ENCODE measurements at regions not wholly inside any gene's neighbourhood (a gene's known extent, or its start where the extent isn't known, plus 50 kb on each side); places are given as distances from the start of the nearest gene placed in this dataset.
A peak's percentile ranks its signal among the peaks of the same experiment; 100 is the strongest.

GRCh38 chr1:234884701-234885100 is 243.9 kb downstream of the TOMM20 start:
- DNase-seq (ENCODE audit: low read depth in 2 of 2), result no peak

DNA sequence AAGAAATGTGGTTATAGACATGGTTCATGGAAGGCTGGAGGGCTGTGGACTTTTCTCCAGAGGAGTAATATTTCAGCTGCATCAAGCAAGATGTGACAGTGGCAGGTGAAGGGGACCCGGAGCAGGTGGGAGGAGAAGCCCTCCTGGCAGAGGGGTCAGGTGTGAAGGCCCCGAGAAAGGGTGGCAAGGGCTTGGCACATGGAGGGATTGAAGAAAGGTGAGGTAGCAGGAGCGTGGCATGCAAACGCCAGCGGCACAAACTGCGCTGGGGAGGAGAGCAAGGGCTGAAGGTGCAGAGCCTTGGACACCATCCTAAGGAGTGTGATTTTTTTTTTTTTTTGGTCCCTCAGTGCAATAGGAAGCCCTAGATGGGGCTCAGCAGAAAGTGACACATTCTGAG is 244.6 kb downstream of the TOMM20 start:
- DNase-seq (ENCODE audit: low read depth in 2 of 2), result no peak

DNA sequence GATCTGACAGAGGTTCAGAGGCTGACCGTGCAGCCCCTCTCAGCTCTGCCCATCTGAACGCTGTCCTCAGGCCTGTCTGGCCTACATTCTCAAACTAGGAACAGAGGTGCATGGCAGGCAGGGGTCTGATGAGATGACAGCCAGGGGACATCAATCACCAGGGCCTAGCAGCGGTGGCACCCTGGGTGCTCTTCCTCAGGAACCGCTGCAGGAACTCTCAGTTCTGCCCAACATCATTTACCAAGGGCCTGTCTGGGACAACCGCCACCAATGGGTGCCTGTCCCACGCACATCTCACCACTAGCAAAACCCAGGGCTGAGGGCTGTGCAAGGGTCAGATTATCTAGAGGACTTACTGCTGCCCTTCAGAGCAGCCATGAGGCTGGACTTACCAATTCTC is 245.7 kb downstream of the TOMM20 start:
- no peak for DNase-seq (ENCODE audit: low read depth in 2 of 2)

DNA sequence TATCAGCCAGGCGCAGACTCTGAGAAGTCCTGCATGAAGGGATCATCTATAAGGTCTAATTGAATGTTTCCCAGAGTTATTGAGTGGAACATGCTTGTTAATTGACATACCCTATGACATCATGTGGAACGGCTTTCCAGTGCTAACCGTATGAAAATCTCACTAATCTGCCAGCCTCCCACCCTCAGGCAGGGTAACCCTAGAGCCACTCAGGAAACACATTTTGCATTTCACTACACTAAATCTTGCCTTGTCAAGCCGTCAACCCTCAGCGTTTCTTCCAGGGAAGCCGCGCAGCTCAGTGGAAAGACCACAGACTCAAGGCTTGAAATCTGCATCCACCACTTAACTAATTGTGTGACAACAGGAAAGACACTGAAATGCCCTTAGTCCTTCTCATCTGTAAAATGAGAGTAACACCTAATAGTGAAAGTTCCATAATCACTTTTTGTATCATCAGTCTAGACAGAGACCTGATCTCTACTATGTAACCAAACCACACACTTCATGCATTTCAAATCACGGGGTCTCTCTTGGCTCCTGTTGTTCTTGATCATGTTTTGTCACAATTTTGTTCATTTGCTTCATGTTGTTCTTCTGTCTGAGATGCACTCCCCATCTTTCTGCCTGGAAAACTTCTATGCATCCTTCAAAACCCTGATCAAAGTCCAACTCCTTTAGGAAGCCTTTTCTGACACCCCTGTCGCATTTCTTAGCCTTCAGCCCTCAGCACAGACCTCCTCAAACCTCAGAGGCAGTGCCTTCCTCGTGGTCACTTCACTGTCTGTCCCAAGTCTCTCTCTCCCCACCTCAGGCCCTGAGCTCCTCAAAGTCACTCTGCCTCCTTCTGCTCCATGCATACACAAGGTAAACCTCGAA is 246.5 kb downstream of the TOMM20 start:
- DNase-seq (ENCODE audit: low read depth in 2 of 2), result peak in 1 of 2 experiments; percentile 20

DNA sequence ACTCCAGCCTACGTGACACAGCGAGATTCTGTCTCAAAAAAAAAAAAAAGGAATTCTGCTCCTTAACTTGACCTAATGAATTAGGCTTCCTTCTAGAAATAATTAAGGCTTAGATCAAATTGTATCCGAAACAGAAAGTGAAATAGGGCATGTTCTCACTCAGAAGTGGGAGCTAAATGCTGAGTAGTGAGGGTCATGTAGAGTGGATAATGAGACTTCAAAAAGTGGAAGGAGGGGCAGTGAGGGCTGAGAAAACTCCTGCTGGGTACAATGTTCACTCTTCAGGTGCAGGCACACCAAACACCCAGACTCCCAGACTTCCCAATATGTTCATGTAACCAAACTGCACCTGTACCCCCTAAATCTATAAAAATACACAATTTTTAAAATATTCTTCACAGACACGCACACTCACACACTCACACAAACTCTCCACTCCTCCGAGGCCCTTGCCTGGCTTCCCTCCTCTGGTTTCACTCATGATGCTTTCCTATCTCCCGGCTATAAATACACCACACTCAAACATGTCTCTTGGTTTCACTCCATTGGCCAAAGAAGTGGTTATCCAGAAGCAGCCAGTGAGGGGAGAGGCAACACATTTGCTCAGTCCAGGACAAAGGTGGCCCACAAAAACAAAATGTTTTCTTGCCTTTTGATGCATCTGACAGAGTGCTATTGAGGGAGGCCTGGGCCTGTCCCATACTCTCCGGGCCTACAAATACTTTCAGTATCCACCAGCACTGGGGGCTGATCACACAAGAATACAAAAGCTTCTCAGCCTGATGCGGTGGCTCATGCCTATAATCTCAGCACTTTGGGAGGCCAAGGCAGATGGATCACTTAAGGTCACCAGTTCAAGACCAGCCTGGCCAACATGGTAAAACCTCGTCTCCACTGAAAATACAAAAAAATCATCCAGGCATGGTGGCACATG is 249.2 kb downstream of the TOMM20 start:
- no peak for DNase-seq (ENCODE audit: low read depth in 2 of 2)

DNA sequence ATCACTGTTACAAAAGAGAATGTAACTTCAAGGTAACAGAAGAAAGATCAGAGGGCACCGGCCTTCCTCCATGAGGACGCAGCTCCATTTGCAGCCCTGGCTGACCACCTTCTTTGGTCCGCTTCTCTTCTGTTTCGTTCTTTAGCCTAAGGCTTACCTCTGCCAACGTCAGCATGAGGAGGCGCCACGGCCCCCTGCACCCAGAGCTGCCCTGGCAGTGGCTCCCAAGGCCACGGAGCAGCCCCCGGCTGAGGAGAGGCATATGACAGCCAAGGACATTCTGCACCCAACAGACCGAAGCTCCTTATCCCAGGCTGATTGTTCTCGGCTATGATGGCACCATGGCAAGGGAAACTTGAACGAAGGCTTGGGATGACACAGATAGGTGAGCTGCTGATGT is 250.3 kb downstream of the TOMM20 start:
- DNase-seq (ENCODE audit: low read depth in 2 of 2), result no peak

DNA sequence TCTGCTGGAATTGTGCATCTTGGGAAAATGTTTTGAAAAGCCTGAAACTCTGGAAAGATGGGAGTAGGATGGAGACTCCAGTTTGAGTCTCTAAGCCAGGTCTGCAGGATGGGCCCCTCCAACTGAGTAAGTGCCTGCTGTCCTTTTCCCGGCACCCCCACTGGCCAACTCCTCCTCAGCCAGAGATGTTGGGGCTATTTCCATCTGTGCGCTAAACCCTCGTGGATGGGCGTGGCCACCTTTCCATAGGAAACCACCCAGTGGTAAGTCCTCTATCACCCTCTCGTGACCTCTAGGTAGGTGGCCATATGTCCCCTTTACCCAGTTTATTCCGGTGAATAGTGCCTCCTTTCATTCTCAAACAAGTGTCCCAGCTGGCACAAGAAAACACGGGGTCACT is 250.9 kb downstream of the TOMM20 start:
- no peak for DNase-seq (ENCODE audit: low read depth in 2 of 2)

GRCh38 chr1:234875953-234876855 is 252.4 kb downstream of the TOMM20 start:
- peak in 1 of 2 experiments; percentile 32 for DNase-seq (ENCODE audit: low read depth in 2 of 2)

- no peak for DNase-seq (ENCODE audit: low read depth in 2 of 2)
Measured at GRCh38 chr1:234875328-234875952, 253.2 kb downstream of the TOMM20 start.

DNA sequence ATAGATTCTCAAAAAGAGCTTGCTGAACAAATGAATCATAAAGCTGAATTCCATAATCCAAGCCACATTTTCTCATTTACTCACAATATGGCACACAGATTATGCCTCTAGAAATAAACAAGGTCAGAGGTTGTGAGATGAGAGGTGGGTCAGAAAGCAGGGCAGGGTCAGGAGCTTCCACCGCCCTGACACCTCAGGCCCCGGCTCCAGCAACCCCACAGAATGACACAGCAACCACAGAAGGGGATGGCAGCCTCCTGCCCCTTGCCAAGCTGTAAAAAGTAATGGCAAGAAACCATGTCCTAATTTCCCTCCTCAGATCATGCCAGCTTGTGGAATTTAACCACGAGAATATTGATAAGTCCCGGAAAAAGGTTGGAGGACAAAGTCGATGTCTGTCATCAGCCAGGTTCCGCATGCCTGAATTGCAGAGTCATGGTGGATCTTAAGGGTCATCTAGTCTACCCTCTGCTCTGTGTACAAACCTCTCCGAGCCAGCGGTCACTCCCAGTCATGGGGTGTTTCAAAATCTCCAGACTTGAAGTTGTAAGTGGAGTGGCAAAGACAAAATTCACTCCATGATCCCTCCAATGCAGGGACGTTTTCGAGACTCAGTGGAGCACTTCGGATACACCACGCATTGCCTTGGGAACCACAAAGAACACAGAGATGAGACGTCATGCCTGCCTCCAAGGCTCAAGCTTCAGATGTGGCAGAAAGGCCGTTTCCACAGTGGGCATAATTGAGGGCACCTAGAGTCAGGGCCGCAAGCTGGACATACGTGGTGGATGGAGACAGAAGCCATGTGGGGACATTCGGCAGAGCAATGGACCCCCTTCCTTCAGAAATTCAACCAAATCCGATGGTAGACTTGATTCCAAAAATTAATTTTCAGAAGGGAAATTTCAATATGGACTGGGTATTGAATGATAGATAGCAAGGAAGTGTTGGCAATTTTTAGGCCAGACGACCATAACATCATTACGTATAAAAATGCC is 254.0 kb downstream of the TOMM20 start:
- no peak for DNase-seq (ENCODE audit: low read depth in 2 of 2)

DNA sequence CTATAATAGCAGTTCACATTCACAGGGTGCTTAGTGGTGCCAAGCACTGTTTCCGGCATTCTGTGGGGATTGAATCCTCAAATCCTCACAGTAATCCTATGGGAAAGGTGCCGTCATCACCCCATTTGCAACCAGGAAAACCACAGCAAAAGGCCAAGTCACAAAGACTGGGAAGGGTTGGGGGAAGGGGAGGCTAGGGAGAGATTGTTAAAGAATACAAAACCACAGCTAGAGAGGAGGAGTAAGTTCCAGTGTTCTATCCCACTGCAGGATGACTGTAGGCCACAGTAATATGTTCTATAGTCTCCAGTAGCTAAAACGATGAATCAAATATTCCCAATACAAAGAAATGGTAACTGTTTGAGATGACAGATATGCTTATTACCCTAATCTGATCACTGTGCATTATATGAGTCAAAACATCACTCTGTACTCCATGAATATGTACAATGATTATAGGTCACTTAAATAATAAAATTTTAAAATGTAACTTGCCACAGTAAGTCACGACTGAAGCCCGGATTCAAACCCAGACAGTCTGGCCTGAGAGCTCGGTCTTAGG is 256.8 kb downstream of the TOMM20 start:
- no peak for DNase-seq (ENCODE audit: low read depth in 2 of 2)

- DNase-seq (ENCODE audit: low read depth in 2 of 2), result no peak
Measured at GRCh38 chr1:234871039-234871709, 257.5 kb downstream of the TOMM20 start.

GRCh38 chr1:234870020-234870981 is 258.3 kb downstream of the TOMM20 start:
- DNase-seq (ENCODE audit: low read depth in 2 of 2), result no peak

GRCh38 chr1:234869182-234870019 is 259.2 kb downstream of the TOMM20 start:
- no peak for DNase-seq (ENCODE audit: low read depth in 2 of 2)

- no peak for DNase-seq (ENCODE audit: low read depth in 2 of 2)
Measured at GRCh38 chr1:234868296-234869147, 258.5 kb upstream of the IRF2BP2 start.

Measured in stimulated activated CD4-positive, alpha-beta T cell treated with anti-CD3 and anti-CD28 coated beads, Interleukin-12 subunit alpha, Interleukin-12 subunit beta, amount 100 ng/mL, for 24 hours (primary cell).